ENCODE measurements at regions not wholly inside any gene's neighbourhood (a gene's known extent, or its start where the extent isn't known, plus 50 kb on each side); places are given as distances from the start of the nearest gene placed in this dataset.

DNA sequence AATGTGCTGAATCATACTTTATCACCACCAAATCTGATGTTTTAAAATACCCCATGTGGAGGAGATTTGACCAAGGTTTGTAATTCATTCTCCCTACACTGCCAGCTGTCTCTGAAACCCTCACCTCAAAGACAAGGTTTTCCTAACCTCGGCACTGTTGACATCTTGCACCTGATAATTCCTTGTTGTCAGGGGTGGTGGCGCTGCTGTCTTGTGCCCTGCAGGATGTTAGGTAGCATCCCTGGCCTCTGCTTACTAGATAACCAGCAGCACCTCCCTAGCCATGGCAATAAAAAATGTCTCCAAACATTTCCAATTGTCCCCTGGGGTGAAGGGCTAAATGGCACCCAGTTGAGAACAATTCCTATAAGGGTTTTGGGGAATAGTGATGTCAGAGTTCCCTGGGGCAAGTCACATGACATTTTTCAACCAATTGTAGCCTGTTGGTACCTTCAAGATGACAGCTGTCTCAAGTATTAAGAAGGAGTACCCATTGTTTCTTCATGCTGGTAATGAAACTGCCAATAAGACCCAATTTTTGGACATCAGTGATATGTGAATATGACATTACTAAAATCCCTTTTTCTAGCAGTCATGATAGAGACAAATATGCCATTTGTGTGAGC, 160.6 kb upstream of the PLCXD3 start:
- DNase-seq = no peak

DNA sequence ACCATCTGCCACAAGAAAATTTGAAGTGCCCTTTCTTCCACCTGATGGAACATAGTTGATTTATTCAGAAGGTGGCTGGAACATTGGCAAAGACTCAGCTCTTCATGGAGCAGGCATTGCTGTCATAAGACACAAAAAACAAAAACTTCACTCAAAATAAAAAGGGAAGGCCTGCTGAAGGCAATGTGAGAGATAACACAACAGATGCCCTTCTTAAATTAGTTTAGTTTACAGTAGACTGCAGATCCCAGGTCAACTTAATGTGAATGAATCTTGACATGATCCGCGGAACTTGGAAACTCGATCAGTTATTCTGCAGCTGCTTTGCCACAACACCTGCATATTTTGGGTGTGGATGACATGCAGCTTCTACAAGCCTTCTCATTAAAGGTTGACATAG, 159.8 kb upstream of the PLCXD3 start:
- no peak for DNase-seq

DNA sequence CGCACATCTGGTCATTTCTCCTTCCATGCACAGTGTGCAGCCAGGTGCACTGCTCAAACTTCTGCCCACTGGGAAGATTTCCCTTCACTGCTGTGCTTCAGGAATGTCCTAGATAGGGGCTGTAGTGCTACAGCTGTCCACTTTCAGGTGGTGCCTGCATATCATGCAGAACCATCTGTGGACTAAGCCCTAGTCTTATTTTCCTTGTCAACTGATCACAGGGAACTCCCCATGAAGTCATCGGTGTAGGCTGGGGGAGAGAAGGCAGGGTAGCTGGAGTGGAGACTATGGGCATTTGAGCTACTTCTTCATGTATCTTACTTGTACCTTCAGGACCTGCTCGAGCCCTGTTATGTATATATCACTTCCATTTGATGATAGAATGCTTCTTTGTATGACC, 150.9 kb upstream of the PLCXD3 start:
- no peak for DNase-seq

DNA sequence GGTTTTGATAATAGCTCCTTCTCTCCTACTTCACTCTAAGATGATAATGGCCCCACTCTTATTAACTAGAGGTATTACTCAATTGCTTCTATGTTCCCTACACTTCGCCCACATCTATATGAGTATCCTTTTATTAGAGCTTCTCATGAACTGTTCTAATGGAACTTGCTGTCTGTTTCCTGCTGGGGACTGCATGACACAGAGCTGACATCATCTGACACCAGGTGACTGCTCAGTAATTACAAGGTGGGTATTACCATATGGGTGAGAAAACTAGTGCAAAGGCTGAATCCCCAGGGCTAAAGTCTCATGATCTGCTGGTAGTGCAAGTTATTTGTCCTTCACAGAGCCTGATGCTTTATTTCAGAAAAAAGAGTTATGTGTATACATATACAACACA, 146.2 kb upstream of the PLCXD3 start:
- DNase-seq = peak in 1 of 3 experiments; percentile 29

DNA sequence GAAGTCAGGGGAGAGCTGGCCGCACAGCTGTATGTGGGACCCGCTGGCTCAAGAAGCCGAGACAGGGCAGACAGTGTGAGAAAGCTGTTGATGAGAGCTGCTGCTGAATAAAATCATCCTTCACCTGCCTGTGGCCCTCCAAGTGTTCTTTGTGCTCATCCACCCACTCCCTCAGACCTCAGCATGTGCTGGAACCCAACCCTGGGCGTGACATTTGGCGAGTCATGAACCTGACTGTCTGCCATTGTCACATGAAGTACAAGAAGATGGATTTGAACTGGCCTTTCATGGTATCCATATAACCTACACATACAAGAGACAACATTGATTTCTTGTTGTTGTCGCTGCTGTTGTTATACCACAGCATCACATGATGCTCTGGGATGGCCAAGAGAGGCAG, 139.7 kb upstream of the PLCXD3 start:
- DNase-seq = no peak

DNA sequence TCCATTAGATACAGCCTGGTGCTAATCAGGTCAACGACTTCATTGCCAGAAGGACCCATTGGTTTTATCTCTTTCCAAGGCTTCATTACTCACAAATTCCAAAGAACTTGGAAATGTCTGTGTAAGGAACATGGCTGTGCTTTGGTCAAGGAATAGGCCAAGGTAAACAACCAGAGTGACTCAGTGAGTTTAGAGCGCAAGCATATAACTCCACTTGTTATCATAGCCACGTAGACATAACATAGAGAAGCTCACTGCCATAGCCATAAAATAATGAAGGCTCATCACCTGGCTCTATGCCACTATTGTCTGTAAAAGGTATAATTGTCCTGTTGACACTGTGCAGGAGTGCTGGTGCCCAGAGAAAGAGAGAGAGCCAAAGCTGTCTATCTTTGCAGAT, 139.3 kb upstream of the PLCXD3 start:
- DNase-seq = peak in 1 of 3 experiments; percentile 42

DNA sequence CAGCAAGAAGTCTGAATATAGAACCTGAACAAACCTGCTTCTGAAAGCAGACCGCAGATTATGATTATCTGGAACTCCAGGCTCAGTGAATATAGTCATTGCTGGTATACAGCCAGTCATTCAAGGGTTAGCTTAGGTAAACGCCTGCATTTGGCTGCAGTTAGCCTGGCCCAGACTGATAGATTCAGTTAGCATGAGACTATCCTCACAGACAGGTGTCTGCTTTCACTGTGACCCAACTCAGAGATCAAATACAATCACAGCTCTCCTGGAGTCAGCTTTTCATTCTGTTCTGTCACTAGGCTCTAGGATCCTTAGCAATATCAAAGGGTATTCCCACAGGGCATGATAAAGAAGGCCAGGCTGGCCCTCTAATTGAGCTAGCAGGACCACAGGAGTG, 138.6 kb upstream of the PLCXD3 start:
- peak in 1 of 3 experiments; percentile 33 for DNase-seq

DNA sequence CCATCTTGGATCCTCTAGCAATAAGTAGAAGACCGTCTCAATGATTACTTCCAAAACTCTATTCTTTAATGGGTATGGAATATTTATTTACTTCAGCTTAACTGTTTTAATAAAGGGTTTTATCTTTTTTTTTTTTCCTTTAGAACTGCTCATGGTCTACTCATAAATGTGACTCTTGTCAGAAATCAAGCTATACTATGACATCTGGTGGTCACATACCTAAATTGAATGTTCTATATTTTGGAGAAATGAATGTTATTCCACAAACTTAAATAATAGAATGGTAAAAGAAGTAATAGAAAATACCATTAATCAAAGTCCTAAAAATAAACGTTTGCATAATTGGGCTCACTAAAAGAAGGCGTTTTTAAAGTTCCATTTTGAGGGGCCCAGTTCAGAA, 131.2 kb upstream of the PLCXD3 start:
- peak in 1 of 3 experiments; percentile 15 for DNase-seq

DNA sequence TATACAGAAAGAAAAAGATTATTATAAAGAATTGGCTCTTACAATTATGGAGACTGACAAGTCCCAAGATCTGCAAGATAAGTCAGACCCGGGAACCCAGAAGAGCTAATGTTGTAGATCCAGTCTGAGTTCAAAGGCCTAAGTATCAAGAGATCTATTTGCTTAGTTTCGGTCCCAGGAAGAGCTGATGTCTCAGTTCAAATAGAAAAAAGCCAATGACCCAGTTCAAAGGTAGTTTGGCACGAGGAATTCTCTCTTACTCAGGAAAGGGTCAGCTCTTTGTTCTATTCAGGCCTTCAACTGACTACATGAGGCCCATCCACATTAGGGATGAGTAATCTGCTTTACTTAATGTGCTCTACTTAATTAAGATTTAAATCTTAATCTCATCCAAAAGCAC, 128.3 kb upstream of the PLCXD3 start:
- DNase-seq = no peak

DNA sequence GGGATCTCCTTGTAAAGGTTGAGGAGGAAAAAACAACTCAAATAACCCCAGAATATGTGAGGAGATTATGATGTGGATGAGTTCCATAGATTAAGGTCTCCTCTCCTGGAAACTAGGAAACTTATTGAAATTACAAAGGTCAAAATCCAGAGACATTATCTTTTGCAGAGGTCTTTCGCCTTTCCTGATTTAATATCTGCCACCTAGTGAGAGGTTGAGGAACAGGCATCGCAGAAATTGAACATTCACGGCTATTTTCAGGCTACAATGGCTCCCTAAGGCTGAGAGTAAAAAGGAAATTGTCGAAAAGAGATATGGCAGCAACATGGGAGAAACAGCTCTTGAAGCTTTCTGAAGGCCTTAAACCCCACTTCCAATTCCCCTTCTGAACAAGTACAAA, 127.5 kb upstream of the PLCXD3 start:
- no peak for DNase-seq

DNA sequence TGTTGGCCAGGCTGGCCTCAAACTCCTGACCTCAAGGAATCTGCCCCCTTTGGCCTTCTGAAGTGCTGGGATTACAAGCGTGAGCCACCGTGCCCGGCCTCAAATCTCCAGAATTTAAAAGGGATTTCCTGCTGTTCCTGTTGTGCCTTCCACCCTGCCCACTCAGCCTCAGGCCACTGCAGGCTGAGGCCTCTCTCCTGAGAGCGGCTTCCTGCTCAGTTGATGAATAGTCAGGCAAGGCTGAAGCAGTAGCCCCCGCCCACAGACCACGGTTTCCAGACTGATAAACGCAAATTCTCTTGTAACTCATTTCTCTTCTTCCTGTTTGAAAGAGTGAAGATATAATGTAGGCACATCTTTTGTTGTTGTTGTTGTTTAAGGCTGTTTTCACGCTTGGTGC, 127.0 kb upstream of the PLCXD3 start:
- no peak for DNase-seq

DNA sequence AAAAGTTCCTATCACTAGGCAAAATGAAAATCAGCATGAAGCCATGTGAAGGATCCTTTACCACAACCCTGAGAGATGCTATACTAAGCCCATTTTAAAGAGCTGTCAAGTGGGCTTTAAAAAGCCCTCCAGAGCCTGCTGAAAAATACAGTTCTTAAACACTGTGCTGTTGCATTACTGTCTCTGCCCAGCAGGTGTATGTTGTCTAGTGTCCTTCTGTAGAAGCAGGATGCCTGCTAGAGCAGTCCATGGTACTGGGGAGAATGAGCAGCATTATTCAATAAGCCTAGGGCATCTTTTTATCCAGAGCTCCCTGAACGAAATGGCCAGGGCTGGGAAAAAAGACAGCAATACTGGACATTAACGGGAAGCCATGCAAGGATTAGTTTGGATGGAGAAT, 126.2 kb upstream of the PLCXD3 start:
- DNase-seq = peak in 2 of 3 experiments; percentile 52 to 90

DNA sequence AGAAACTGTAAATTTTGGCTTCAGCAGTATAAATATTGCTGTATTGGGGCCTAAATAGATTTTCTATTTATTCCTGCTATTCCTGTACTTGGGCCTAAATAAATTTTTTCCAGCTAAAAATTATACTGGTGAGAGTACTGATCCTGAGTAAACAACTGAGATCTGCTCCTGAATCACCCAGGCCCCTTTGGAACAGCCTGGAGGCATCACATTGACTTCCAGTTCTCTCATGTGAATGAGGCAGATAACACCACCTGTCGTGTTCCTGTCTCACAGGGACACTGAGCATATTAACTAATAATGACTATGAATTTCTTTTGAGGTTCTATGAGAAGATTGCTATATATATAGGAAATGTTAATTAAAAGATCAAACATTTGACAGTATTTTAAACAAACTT, 119.5 kb upstream of the PLCXD3 start:
- DNase-seq = peak in 2 of 3 experiments; percentile 14 to 58

DNA sequence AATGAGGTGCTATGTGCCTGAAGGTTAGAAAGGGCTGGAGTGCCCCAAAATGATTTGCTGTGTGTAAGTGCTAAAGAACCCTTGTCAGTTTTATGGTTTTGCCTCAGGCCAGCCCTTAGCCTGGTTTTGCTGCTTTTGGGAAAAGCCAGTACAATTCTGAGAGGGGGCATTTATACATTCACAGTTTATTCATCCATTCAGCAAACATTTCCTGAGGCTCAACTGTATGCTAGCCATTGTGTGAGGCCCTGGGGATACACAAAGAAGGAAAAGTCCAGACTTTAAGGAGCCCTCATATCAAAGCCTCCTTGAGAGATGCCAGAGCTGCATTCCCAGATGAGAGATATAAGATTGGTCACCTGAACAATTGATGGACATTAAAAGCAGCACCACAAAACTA, 115.2 kb upstream of the PLCXD3 start:
- peak in 1 of 3 experiments; percentile 37 for DNase-seq

DNA sequence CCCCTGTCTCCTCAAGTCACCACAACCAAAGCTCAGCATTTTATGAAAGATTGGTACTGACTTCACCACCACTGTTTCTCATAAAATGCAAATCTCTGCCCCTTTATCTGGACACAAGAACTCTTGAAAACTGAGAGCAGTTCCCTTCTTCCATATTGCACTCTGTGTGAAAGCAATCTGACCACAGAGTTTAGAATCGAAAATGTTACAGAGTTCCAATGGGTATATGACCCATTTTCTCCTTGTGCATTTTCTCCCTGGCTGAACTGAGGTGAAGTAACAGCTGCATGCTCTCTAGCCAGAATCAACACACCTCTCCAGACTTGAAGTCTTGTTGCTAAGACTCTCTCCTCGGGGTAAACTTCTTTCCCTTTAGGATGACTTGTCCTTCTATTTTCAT, 111.0 kb upstream of the PLCXD3 start:
- no peak for DNase-seq

DNA sequence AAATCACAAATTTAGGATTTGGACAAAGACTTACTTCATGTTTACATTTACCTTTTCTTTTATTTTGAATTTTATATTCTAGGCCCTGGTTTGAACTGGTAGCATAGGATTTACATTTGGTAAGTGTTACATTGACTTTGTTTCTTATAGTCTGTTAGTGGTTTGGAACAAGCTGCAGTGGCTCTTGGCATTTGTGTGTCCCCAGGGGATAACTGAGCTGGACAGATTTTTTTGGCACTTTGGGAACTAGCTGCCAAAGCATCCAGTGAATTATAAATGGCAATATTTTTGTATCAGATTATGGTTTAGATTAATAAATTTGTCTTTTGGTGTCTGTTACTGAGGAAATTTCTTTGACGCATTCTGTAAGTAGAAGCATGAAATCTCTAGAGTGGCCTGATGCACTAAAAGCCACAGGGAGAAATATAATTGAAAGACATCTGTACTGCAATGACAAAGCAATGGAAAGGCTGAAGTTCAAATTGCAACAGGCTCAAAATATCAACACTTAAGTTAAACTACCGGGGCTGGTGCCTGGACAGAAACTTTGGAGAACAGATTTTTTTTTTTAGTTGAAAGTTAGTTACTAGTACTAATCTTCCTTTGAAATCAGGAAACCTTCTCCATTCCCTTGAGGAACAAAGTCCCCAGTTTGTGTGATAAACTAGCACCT, 107.6 kb upstream of the PLCXD3 start:
- no peak for DNase-seq

DNA sequence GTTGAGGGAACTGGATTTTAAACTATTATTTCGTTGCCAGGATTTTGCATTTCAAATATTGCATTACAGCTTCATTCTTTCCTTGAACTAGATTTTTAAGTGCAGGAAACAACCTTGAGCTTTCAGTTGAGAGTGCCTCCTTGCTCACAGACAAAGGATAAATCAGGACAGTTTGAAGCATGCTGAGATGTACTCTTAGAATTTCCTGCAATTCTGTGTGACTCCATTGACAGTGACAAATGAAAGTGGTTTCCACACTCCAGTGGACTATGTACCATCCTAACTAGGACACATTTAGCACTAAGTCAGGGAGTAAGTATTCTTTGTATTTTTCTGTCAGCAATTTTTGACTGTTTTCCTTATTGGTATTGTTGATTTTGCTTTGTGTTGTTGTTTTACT, 100.0 kb upstream of the PLCXD3 start:
- no peak for DNase-seq

DNA sequence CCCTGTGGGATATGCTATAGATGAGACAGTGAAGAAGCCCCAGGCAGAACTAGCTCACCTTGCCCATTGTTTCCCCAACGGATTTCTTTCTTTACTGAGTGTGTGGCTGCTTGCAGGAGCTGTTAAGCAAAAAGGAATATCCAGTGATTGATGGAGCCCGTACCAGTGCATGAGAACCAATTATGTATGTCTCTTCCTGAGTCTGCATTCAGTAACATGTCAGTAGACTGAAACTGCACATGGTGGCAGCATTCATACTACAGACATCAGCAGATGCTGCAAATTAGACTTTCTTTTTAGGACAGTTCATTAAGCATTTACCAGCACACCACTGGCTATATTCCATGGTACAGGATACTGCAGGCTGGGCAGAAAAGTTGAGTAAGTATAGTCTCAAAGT, 90.3 kb upstream of the PLCXD3 start:
- peak in 1 of 3 experiments; percentile 10 for DNase-seq

DNA sequence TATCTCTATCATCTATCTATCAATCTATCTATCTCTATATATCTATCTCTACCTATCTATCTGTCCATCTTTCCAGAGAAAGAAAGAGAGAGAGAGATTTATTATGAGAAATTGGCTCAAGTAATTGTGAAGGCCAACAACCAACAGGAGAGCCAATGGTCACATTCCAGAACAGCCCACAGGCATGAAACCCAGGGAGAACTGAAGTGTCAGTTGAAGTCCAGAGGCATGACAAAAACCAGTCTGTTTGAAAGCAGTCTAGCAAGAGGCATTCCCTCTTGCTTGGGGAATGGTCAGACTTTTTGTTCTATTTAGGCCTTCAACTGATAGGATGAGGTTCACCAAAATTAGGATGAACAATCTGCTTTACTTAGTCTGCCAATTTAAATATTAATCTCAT, 87.6 kb upstream of the PLCXD3 start:
- no peak for DNase-seq

DNA sequence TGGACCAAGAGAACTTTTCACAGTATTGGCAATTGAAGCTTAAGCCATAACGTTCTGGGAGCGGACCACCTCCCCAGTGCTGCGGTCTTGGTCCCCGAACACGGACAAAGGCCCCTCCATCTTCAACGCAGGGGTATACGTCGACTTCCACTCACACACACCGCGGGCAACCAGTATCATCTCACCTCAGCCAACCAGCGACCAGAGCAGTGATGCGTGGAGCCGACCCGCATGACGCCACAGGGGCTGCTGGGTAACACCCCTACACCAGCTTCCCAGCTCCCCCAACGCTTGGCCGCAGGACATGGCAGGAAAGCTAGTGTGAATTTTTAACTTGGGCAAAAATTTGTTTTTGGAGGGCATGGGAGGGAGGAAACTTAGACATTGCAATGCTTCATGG, 77.3 kb upstream of the PLCXD3 start:
- DNase-seq = no peak

DNA sequence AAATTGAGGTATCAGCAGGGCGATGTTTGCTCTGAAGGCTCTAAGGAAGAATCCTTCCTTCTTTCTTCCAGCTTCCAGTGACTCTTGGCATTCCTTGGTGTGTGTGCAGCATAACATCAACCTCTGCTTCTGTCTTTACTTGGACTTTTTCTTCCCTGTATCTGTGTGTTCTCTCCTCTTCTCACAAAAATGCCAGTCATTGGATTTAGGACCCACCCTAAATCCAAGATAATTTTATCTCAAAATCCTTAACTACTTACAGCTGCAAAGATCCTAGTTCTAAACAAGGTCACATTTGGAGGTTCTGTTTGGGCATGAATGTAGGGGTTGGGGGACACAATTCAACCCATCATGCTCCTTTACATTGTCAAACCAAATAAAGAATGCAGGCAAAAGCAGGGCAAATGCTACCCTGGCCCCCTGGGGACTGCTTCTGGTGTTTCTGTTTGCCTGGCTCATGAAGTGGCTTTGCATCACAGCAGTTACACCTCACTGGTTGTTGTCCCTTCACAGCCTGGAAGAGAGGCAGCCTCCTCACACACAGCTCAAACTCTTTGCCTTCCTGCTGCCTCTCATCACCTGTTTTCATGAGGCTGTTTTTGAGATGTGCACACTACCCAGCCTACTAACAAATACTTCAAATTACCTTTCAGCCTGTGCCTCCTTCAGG, 64.8 kb upstream of the PLCXD3 start:
- DNase-seq = peak in 1 of 3 experiments; percentile 37

DNA sequence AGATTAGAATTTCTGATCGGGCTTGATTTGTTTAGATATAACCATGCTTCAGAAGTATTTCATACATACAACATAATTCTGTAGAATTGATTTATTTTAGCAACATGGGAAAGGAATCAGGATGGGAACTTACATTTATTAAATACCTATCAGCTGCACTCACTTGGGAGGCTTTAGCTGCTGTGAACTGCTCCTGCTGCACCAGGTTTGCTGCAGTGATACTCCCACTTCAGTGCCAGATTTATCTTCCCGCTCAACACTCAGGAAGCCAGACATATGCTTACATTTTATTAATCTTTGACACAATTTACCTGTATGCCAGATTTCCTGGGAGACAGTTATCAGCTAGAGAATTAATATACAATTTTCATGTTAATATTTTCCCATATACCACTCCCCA, 64.0 kb upstream of the PLCXD3 start:
- no peak for DNase-seq

All from NCI-H1417 (cell line).